GM18517 (cell line): ENCODE measurements at regions not wholly inside any gene's neighbourhood (a gene's known extent, or its start where the extent isn't known, plus 50 kb on each side); places are given as distances from the start of the nearest gene placed in this dataset.
"Not testable (repeated sequence)": the region's sequence is repeated elsewhere in the genome, so short reads cannot be mapped to it uniquely, and the experiment has no call there.

Experiments
- ATAC-seq: cut with Tn5 transposase; IDR thresholded peaks from one replicate; pipeline ENCODE4 v1.9.1; 2021; ENCODE audit warnings: mild to moderate bottlenecking, moderate library complexity; ENCODE audit not compliant: unreplicated experiment

- no peak for ATAC-seq
Observed at GRCh38 chr4:64829749-64830148, 420.5 kb upstream of the TECRL start.

GRCh38 chr4:64824591-64824990, 415.3 kb upstream of the TECRL start:
- ATAC-seq = no peak

GRCh38 chr4:64822405-64822804, 413.2 kb upstream of the TECRL start:
- no peak for ATAC-seq

GRCh38 chr4:64821219-64821976, 412.1 kb upstream of the TECRL start:
- no peak for ATAC-seq

GRCh38 chr4:64814616-64815015, 405.4 kb upstream of the TECRL start:
- ATAC-seq = no peak

- no peak for ATAC-seq
Observed at GRCh38 chr4:64807821-64808220, 398.6 kb upstream of the TECRL start.

- ATAC-seq = no peak
Observed at GRCh38 chr4:64799751-64800150, 390.5 kb upstream of the TECRL start.

GRCh38 chr4:64798828-64799227, 389.6 kb upstream of the TECRL start:
- not testable (repeated sequence) for ATAC-seq

GRCh38 chr4:64796581-64796980, 387.3 kb upstream of the TECRL start:
- no peak for ATAC-seq

GRCh38 chr4:64784125-64784524, 374.9 kb upstream of the TECRL start:
- ATAC-seq = no peak

GRCh38 chr4:64781737-64782326, 372.6 kb upstream of the TECRL start:
- peak; percentile 60 for ATAC-seq

- ATAC-seq = no peak
Observed at GRCh38 chr4:64780664-64781063, 371.4 kb upstream of the TECRL start.

GRCh38 chr4:64777286-64777685, 368.0 kb upstream of the TECRL start:
- ATAC-seq = no peak

- no peak for ATAC-seq
Observed at GRCh38 chr4:64776820-64777219, 367.6 kb upstream of the TECRL start.

GRCh38 chr4:64774626-64775025, 365.4 kb upstream of the TECRL start:
- ATAC-seq = no peak

GRCh38 chr4:64771149-64771548, 361.9 kb upstream of the TECRL start:
- no peak for ATAC-seq

GRCh38 chr4:64767547-64767946, 358.3 kb upstream of the TECRL start:
- no peak for ATAC-seq

GRCh38 chr4:64766565-64766964, 357.3 kb upstream of the TECRL start:
- no peak for ATAC-seq

- no peak for ATAC-seq
Observed at GRCh38 chr4:64756016-64756415, 346.8 kb upstream of the TECRL start.

GRCh38 chr4:64747919-64748715, 338.9 kb upstream of the TECRL start:
- no peak for ATAC-seq

- ATAC-seq = no peak
Observed at GRCh38 chr4:64738240-64738639, 329.0 kb upstream of the TECRL start.

- ATAC-seq = not testable (repeated sequence)
Observed at GRCh38 chr4:64737854-64738138, 328.5 kb upstream of the TECRL start.
